ENCODE measurements at regions not wholly inside any gene's neighbourhood (a gene's known extent, or its start where the extent isn't known, plus 50 kb on each side); places are given as distances from the start of the nearest gene placed in this dataset.
A peak's percentile ranks its signal among the peaks of the same experiment; 100 is the strongest.

- DNase-seq = peak in 1 of 3 donors; percentile 60
- Histone ChIP-seq H3K4me3 (no peak overlapping the region), H3K4me1 (peaks cover 0 to 7% (median 0%) of the 10 kb centered on the region in 4 donors), H3K9me3 (no peaks in the 10 kb centered on the region), H3K27me3 (no peaks in the 10 kb centered on the region), H3K36me3 (no peaks in the 10 kb centered on the region), H3K27ac (peak overlapping the region in 1 of 4 donors; percentile 46)
- no peak for TF ChIP-seq POLR2A (IDR thresholded peaks at IDR 0.05)
- TF ChIP-seq CTCF (IDR thresholded peaks at IDR 0.05) = peak in 1 of 6 experiments; percentile 18
These were observed 91.6 kb upstream of the IKZF1 start for GRCh38 chr7:50212666-50213621.

- H3K4me1 ChIP-seq = peaks cover 0 to 7% (median 0%) of the 10 kb centered on the region in 4 donors
These were observed 92.5 kb upstream of the IKZF1 start for GRCh38 chr7:50212016-50212325.

DNA sequence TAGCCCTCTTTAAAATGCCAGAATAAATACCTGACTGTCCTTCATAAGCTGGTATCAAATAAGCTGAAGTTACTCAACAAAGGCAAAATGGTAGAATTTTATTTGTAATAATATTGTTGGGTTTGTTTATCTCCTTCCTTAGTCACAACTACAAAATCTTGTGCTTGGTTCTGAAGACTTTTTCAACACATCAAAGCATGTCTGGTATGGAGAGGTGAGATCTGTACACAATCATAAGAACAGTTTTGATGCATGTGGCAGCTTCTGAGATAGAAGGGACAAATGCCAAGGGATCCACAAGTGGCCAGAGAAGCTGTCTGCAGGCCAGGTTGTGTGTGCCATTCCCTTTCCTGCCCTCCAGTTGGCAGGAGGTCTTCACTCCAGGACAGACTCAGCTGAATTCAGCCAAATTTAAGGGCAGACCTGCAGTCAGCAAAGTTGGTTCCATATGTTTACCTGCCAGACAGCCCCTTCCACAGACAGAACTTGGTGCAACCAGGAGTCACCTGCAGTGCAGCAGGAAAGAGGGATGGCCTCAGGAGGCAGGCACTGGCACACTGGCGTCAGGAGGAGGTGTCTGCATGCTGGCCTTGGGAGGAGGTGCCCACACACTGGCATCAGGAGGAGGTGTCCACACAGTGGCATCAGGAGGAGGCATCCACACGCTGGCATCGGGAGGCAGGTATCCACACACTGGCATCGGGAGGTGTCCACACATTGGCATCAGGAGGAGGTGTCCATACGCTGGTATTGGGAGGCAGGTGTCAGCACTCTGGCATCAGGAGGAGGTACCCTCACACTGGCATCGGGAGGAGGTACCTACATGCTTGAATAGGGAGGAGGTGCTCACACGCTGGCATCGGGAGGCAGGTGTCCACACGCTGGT is 93.1 kb upstream of the IKZF1 start:
- Histone ChIP-seq H3K4me3 (no peak overlapping the region), H3K27me3 (no peaks in the 10 kb centered on the region), H3K4me1 (peaks cover 0 to 7% (median 0%) of the 10 kb centered on the region in 4 donors), H3K9me3 (no peaks in the 10 kb centered on the region), H3K27ac (no peak overlapping the region), H3K36me3 (no peaks in the 10 kb centered on the region)
- DNase-seq = no peak
- no peak for TF ChIP-seq CTCF (IDR thresholded peaks at IDR 0.05)
- no peak for TF ChIP-seq POLR2A (IDR thresholded peaks at IDR 0.05)

More at GRCh38 chr7:50212016-50212325, 92.5 kb upstream of the IKZF1 start:
- no peak for DNase-seq
- H3K27me3 ChIP-seq = no peaks in the 10 kb centered on the region
- H3K9me3 ChIP-seq = no peaks in the 10 kb centered on the region
- TF ChIP-seq CTCF (IDR thresholded peaks at IDR 0.05) = no peak
- TF ChIP-seq POLR2A (IDR thresholded peaks at IDR 0.05) = no peak
- no peak overlapping the region for H3K27ac ChIP-seq
- H3K36me3 ChIP-seq = no peaks in the 10 kb centered on the region
- no peak overlapping the region for H3K4me3 ChIP-seq

- no peak for DNase-seq
- Histone ChIP-seq H3K27me3 (no peaks in the 10 kb centered on the region), H3K4me1 (peaks cover 0 to 7% (median 0%) of the 10 kb centered on the region in 4 donors), H3K27ac (no peak overlapping the region), H3K36me3 (no peaks in the 10 kb centered on the region), H3K9me3 (no peaks in the 10 kb centered on the region), H3K4me3 (no peak overlapping the region)
- TF ChIP-seq POLR2A (IDR thresholded peaks at IDR 0.05) (no peak), CTCF (IDR thresholded peaks at IDR 0.05) (no peak)
These were observed 93.8 kb upstream of the IKZF1 start for GRCh38 chr7:50210706-50211115.

DNA sequence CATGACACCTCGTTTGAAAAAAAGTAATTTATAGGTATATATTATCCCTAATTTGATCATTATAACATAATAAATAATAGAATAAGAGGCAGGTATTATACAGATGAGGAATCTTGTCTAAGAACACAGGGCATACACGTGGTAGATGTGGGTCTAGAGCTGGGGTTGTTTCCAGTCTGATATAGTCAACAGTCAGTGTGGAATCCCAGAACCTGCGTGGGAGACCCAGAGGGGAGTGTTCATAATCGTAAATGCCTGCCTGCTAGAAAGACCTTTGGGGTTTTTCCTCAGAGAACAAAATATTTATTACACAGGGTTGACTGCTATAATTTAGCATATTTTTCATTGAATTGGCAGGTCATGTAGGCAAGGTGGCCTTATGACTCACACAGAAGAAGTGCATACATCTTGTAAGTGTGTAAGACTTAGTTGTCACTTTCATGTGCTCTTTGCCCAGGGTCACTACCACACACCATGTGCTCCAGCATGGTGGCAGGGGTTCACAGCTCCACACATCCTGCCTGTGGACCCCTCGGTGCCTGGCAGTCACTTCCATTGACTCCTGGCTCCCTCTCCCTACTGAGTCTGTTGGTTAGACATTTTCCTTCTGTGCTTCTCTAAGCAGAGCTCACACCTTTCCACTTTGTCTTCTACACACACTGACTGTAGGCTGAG is 94.9 kb upstream of the IKZF1 start:
- no peak overlapping the region for H3K4me3 ChIP-seq
- TF ChIP-seq CTCF (IDR thresholded peaks at IDR 0.05) (no peak), POLR2A (IDR thresholded peaks at IDR 0.05) (no peak)

More for the DNA sequence above, 94.9 kb upstream of the IKZF1 start:
- DNase-seq = no peak
- H3K36me3 ChIP-seq = no peaks in the 10 kb centered on the region
- peaks cover 0 to 7% (median 0%) of the 10 kb centered on the region in 4 donors for H3K4me1 ChIP-seq
- H3K9me3 ChIP-seq = no peaks in the 10 kb centered on the region
- no peak overlapping the region for H3K27ac ChIP-seq
- H3K27me3 ChIP-seq = no peaks in the 10 kb centered on the region
